Fibroblast of upper back skin (primary cell): ENCODE measurements at regions not wholly inside any gene's neighbourhood (a gene's known extent, or its start where the extent isn't known, plus 50 kb on each side); places are given as distances from the start of the nearest gene placed in this dataset.

Source experiments
- DNase-seq: peaks from one replicate; pipeline ENCODE4 v3.0.0-alpha.2; 2013

GRCh38 chr1:5595531-5596170 lies 396.6 kb downstream of the NPHP4 start:
- DNase-seq, result no peak

GRCh38 chr1:5594056-5594956 lies 397.9 kb downstream of the NPHP4 start:
- DNase-seq, result no peak

- DNase-seq, result no peak
Measured at GRCh38 chr1:5590717-5591116, 401.5 kb downstream of the NPHP4 start.

GRCh38 chr1:5586629-5587028 lies 405.6 kb downstream of the NPHP4 start:
- DNase-seq, result no peak

- no peak for DNase-seq
Measured at GRCh38 chr1:5585256-5585655, 407.0 kb downstream of the NPHP4 start.

- no peak for DNase-seq
Measured at GRCh38 chr1:5580926-5581325, 411.3 kb downstream of the NPHP4 start.

GRCh38 chr1:5579966-5580365 lies 412.3 kb downstream of the NPHP4 start:
- no peak for DNase-seq

GRCh38 chr1:5578690-5579089 lies 413.5 kb downstream of the NPHP4 start:
- no peak for DNase-seq

GRCh38 chr1:5577255-5578040 lies 414.8 kb downstream of the NPHP4 start:
- no peak for DNase-seq

- DNase-seq, result no peak
Measured at GRCh38 chr1:5576673-5577065, 415.6 kb downstream of the NPHP4 start.

- DNase-seq, result no peak
Measured at GRCh38 chr1:5576011-5576672, 416.1 kb downstream of the NPHP4 start.

GRCh38 chr1:5575396-5575940 lies 416.8 kb downstream of the NPHP4 start:
- DNase-seq, result no peak

GRCh38 chr1:5574641-5575040 lies 417.6 kb downstream of the NPHP4 start:
- no peak for DNase-seq

- DNase-seq, result no peak
Measured at GRCh38 chr1:5572794-5573193, 419.4 kb downstream of the NPHP4 start.

GRCh38 chr1:5571861-5572401 lies 420.3 kb downstream of the NPHP4 start:
- DNase-seq, result no peak

GRCh38 chr1:5571438-5571837 lies 420.8 kb downstream of the NPHP4 start:
- DNase-seq, result no peak

- DNase-seq, result no peak
Measured at GRCh38 chr1:5570931-5571330, 421.3 kb downstream of the NPHP4 start.

- no peak for DNase-seq
Measured at GRCh38 chr1:5568321-5568720, 423.9 kb downstream of the NPHP4 start.

- DNase-seq, result no peak
Measured at GRCh38 chr1:5567839-5568238, 424.4 kb downstream of the NPHP4 start.

- no peak for DNase-seq
Measured at GRCh38 chr1:5566924-5567323, 425.3 kb downstream of the NPHP4 start.

GRCh38 chr1:5565281-5566125 lies 426.7 kb downstream of the NPHP4 start:
- DNase-seq, result no peak
